ENCODE measurements at regions not wholly inside any gene's neighbourhood (a gene's known extent, or its start where the extent isn't known, plus 50 kb on each side); places are given as distances from the start of the nearest gene placed in this dataset.
"Not testable (repeated sequence)": the region's sequence is repeated elsewhere in the genome, so short reads cannot be mapped to it uniquely, and the experiment has no call there.

- BruUV-seq (replicated peaks): no TSS peak
Observed at GRCh38 chr9:20237686-20238085, 384.6 kb downstream of the MLLT3 start.

GRCh38 chr9:20236676-20237075, 385.6 kb downstream of the MLLT3 start:
- Mint-ChIP-seq H3K9me3 (ENCODE audit: low read depth, unreplicated experiment) (peaks cover 3% of the 10 kb centered on the region), H3K4me3 (ENCODE audit: low read depth, unreplicated experiment) (no peak overlapping the region), H3K4me1 (ENCODE audit: low read depth, unreplicated experiment) (peaks cover 7% of the 10 kb centered on the region), H3K27me3 (ENCODE audit: unreplicated experiment) (peaks cover 26% of the 10 kb centered on the region), H3K27ac (ENCODE audit: unreplicated experiment) (no peak overlapping the region), H3K36me3 (ENCODE audit: insufficient read depth, unreplicated experiment) (no peaks in the 10 kb centered on the region)
- intact Hi-C loops (cut with micrococcal nuclease; ENCODE audit: unreplicated experiment): no loop called here
- CTCF ChIA-PET: interaction anchor here (0.7 kb wide), 1 partner anchor 1520 kb away, joined by 3 read pairs; no protein-coding TSS in a partner anchor
- no TSS peak for BruUV-seq (replicated peaks)
- TF ChIP-seq CTCF (IDR thresholded peaks at IDR 0.05; ENCODE audit: unreplicated experiment): no peak
- DNase-seq: peak; percentile 4

More at GRCh38 chr9:20237686-20238085, 384.6 kb downstream of the MLLT3 start:
- no peak overlapping the region for H3K27ac Mint-ChIP-seq (ENCODE audit: unreplicated experiment)
- H3K4me1 Mint-ChIP-seq (ENCODE audit: low read depth, unreplicated experiment): peaks cover 7% of the 10 kb centered on the region
- no peak for DNase-seq
- no peak for TF ChIP-seq CTCF (IDR thresholded peaks at IDR 0.05; ENCODE audit: unreplicated experiment)
- peaks cover 3% of the 10 kb centered on the region for H3K9me3 Mint-ChIP-seq (ENCODE audit: low read depth, unreplicated experiment)
- intact Hi-C loops (cut with micrococcal nuclease; ENCODE audit: unreplicated experiment): no loop called here
- H3K27me3 Mint-ChIP-seq (ENCODE audit: unreplicated experiment): peaks cover 35% of the 10 kb centered on the region
- no peaks in the 10 kb centered on the region for H3K36me3 Mint-ChIP-seq (ENCODE audit: insufficient read depth, unreplicated experiment)
- CTCF ChIA-PET: no interaction called here
- no peak overlapping the region for H3K4me3 Mint-ChIP-seq (ENCODE audit: low read depth, unreplicated experiment)

- H3K9me3 Mint-ChIP-seq (ENCODE audit: low read depth, unreplicated experiment); H3K4me3 Mint-ChIP-seq (ENCODE audit: low read depth, unreplicated experiment); H3K27ac Mint-ChIP-seq (ENCODE audit: unreplicated experiment); CTCF ChIA-PET; DNase-seq; BruUV-seq (replicated peaks); intact Hi-C loops (cut with micrococcal nuclease; ENCODE audit: unreplicated experiment); H3K36me3 Mint-ChIP-seq (ENCODE audit: insufficient read depth, unreplicated experiment); H3K4me1 Mint-ChIP-seq (ENCODE audit: low read depth, unreplicated experiment): not testable (repeated sequence)
- peaks cover 12% of the 10 kb centered on the region for H3K27me3 Mint-ChIP-seq (ENCODE audit: unreplicated experiment)
Observed at GRCh38 chr9:20235206-20235605, 387.1 kb downstream of the MLLT3 start.

GRCh38 chr9:20228096-20228495, 394.2 kb downstream of the MLLT3 start:
- CTCF ChIA-PET: no interaction called here
- no TSS peak for BruUV-seq (replicated peaks)
- Mint-ChIP-seq H3K4me1 (ENCODE audit: low read depth, unreplicated experiment) (peaks cover 8% of the 10 kb centered on the region), H3K27me3 (ENCODE audit: unreplicated experiment) (no peaks in the 10 kb centered on the region), H3K4me3 (ENCODE audit: low read depth, unreplicated experiment) (no peak overlapping the region), H3K9me3 (ENCODE audit: low read depth, unreplicated experiment) (peaks cover 4% of the 10 kb centered on the region), H3K27ac (ENCODE audit: unreplicated experiment) (no peak overlapping the region), H3K36me3 (ENCODE audit: insufficient read depth, unreplicated experiment) (no peaks in the 10 kb centered on the region)
- DNase-seq: no peak
- intact Hi-C loops (cut with micrococcal nuclease; ENCODE audit: unreplicated experiment): no loop called here
- no peak for TF ChIP-seq CTCF (IDR thresholded peaks at IDR 0.05; ENCODE audit: unreplicated experiment)

- H3K36me3 Mint-ChIP-seq (ENCODE audit: insufficient read depth, unreplicated experiment): no peaks in the 10 kb centered on the region
- no TSS peak for BruUV-seq (replicated peaks)
- H3K4me1 Mint-ChIP-seq (ENCODE audit: low read depth, unreplicated experiment): peaks cover 8% of the 10 kb centered on the region
- intact Hi-C loops (cut with micrococcal nuclease; ENCODE audit: unreplicated experiment): no loop called here
- no peak for TF ChIP-seq CTCF (IDR thresholded peaks at IDR 0.05; ENCODE audit: unreplicated experiment)
- no peaks in the 10 kb centered on the region for H3K27me3 Mint-ChIP-seq (ENCODE audit: unreplicated experiment)
- no peak overlapping the region for H3K4me3 Mint-ChIP-seq (ENCODE audit: low read depth, unreplicated experiment)
- no peak overlapping the region for H3K27ac Mint-ChIP-seq (ENCODE audit: unreplicated experiment)
- no peak for DNase-seq
- H3K9me3 Mint-ChIP-seq (ENCODE audit: low read depth, unreplicated experiment): peaks cover 4% of the 10 kb centered on the region
- CTCF ChIA-PET: no interaction called here
Observed at GRCh38 chr9:20227166-20227874, 395.0 kb downstream of the MLLT3 start.
